CD4-positive, alpha-beta memory T cell (primary cell): ENCODE measurements at regions not wholly inside any gene's neighbourhood (a gene's known extent, or its start where the extent isn't known, plus 50 kb on each side); places are given as distances from the start of the nearest gene placed in this dataset.
"Not testable (repeated sequence)": the region's sequence is repeated elsewhere in the genome, so short reads cannot be mapped to it uniquely, and the experiment has no call there.

ENCODE experiments used
- CTCF ChIA-PET: fragments of 350-600 bp; sonication (Branson Sonifier 250); formaldehyde crosslinking; loops from one replicate; lab custom pipeline; 2021; ENCODE audit warnings: inconsistent platforms; ENCODE audit not compliant: partially characterized antibody; lab: Charles Lee
- POLR2A ChIA-PET: fragments of 350-600 bp; sonication (Branson Sonifier 250); formaldehyde crosslinking; loops from one replicate; lab custom pipeline; 2021; ENCODE audit not compliant: partially characterized antibody; lab: Charles Lee
- DNase-seq, 5 donors: peaks; one replicate each; pipeline versions ENCODE4 v3.0.0 to v3.0.0-alpha.2; 2020 to 2022; ENCODE audit warnings: mixed read lengths in 1 of 5
- H3K27ac ChIP-seq: one replicate; pipeline ENCODE4 v1.7.0; 2013; ENCODE audit warnings: low read depth, low read length
- H3K27me3 ChIP-seq: 2 replicates; pipeline ENCODE4 v1.7.0; 2013; ENCODE audit warnings: mild to moderate bottlenecking, low read length, moderate library complexity; ENCODE audit not compliant: insufficient read depth
- H3K36me3 ChIP-seq: 2 replicates; pipeline ENCODE4 v1.7.0; 2013; ENCODE audit warnings: mild to moderate bottlenecking, low read length, moderate library complexity; ENCODE audit not compliant: insufficient read depth
- H3K4me1 ChIP-seq: 2 replicates; pipeline ENCODE4 v1.7.0; 2013; ENCODE audit warnings: mild to moderate bottlenecking, low read length, moderate library complexity; ENCODE audit not compliant: insufficient read depth
- H3K4me3 ChIP-seq, 2 donors: one replicate each; pipeline ENCODE4 v1.7.0; 2013; ENCODE audit warnings: low read length in 2 of 2, mild to moderate bottlenecking in 1 of 2
- H3K9me3 ChIP-seq, 2 donors: one replicate each; pipeline ENCODE4 v1.7.0; 2013; ENCODE audit warnings: low read length in 2 of 2, control low read depth in 1 of 2; ENCODE audit not compliant: control insufficient read depth in 1 of 2
- H3K27ac Mint-ChIP-seq, 7 donors: one replicate each; pipeline ENCODE4 v1.8.0; 2020 to 2021; ENCODE audit warnings: mixed read lengths in 7 of 7, mild to moderate bottlenecking in 6 of 7, inconsistent platforms in 3 of 7, moderate library complexity in 3 of 7
- H3K27me3 Mint-ChIP-seq, 2 donors: one replicate each; pipeline ENCODE4 v1.8.0; 2020 to 2021; ENCODE audit warnings: mixed read lengths in 2 of 2
- H3K36me3 Mint-ChIP-seq, 2 donors: one replicate each; pipeline ENCODE4 v1.8.0; 2020 to 2021; ENCODE audit warnings: mixed read lengths in 2 of 2, inconsistent platforms in 1 of 2, mild to moderate bottlenecking in 1 of 2
- H3K4me1 Mint-ChIP-seq, 4 donors: one replicate each; pipeline ENCODE4 v1.8.0; 2020 to 2021; ENCODE audit warnings: mixed read lengths in 4 of 4, mild to moderate bottlenecking in 1 of 4
- H3K4me3 Mint-ChIP-seq, 8 donors: one replicate each; pipeline ENCODE4 v1.8.0; 2020 to 2021; ENCODE audit warnings: mixed read lengths in 8 of 8, mild to moderate bottlenecking in 7 of 8, moderate library complexity in 6 of 8, inconsistent platforms in 3 of 8
- H3K9me3 Mint-ChIP-seq, 8 donors: one replicate each; pipeline ENCODE4 v1.8.0; 2020 to 2021; ENCODE audit warnings: mixed read lengths in 8 of 8, mild to moderate bottlenecking in 5 of 8, inconsistent platforms in 3 of 8, moderate library complexity in 1 of 8
- intact Hi-C: fragments of 100-400 bp; cut with micrococcal nuclease; formaldehyde crosslinking; loops from one replicate; pipeline ENCODE4 v1.15.1; 2023

DNA sequence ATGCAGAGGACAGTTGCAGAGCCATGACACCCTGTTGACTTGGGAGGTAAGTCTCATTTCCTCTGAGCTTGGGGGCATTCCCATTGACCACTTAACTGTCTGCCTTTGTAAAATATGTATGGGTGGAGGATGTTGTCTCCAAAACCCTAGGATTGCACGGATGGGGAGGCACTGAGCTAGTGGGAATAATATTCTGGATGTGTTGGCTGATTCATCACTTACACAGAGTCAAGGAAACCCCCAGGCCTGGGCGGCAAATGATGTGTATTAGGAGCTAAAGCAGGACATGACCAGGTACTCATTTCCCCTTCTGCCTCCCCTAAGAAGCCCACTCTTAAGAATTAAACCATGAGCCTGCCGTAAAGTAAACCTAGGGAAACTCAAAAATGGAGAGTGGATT is 319.4 kb downstream of the VRK1 start:
- Histone ChIP-seq H3K4me3 (no peak overlapping the region), H3K9me3 (no peaks in the 10 kb centered on the region), H3K4me1 (peaks cover 34% of the 10 kb centered on the region), H3K36me3 (no peaks in the 10 kb centered on the region), H3K27me3 (no peaks in the 10 kb centered on the region), H3K27ac (no peak overlapping the region)
- H3K4me1 Mint-ChIP-seq = peaks cover 16 to 33% (median 27%) of the 10 kb centered on the region in 4 donors
- H3K27me3 Mint-ChIP-seq = no peaks in the 10 kb centered on the region
- CTCF ChIA-PET = no interaction called here
- POLR2A ChIA-PET = no interaction called here
- no peak overlapping the region for H3K27ac Mint-ChIP-seq
- no peaks in the 10 kb centered on the region for H3K36me3 Mint-ChIP-seq
- no peaks in the 10 kb centered on the region for H3K9me3 Mint-ChIP-seq
- DNase-seq = no peak
- H3K4me3 Mint-ChIP-seq = no peak overlapping the region
- intact Hi-C loops = no loop called here

DNA sequence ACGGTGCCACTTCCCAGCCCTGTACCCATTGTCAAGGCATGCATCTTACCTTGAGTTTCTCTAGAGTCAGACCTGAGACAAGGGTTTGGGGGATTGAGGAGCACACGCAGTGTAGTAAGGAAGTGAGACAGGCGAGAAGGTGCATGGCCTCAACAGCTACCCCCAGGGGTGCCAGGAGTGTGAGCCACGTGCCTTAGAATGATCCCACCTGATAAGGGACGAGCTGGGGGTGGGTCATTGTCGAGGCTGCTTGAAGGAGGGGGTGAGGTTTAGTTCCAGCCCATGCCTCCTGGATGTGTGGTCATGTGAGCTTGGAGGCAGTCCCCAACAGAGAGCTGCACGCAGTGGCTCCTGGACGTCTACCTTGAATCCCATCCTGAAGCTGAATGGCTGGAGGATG is 320.5 kb downstream of the VRK1 start:
- H3K27me3 ChIP-seq = no peaks in the 10 kb centered on the region
- intact Hi-C loops = no loop called here
- no peak overlapping the region for H3K27ac Mint-ChIP-seq
- H3K4me3 ChIP-seq = no peak overlapping the region
- DNase-seq = no peak
- peaks cover 19 to 37% (median 31%) of the 10 kb centered on the region in 4 donors for H3K4me1 Mint-ChIP-seq
- H3K36me3 ChIP-seq = no peaks in the 10 kb centered on the region
- H3K27me3 Mint-ChIP-seq = no peaks in the 10 kb centered on the region
- CTCF ChIA-PET = interaction anchor here (0.7 kb wide), 1 partner anchor 14 kb away, joined by 3 read pairs; no protein-coding TSS in a partner anchor
- no peaks in the 10 kb centered on the region for H3K9me3 ChIP-seq
- H3K27ac ChIP-seq = no peak overlapping the region
- H3K9me3 Mint-ChIP-seq = no peaks in the 10 kb centered on the region
- H3K4me3 Mint-ChIP-seq = peak overlapping the region in 1 of 8 donors; percentile 17
- H3K36me3 Mint-ChIP-seq = no peaks in the 10 kb centered on the region
- POLR2A ChIA-PET = no interaction called here
- peaks cover 34% of the 10 kb centered on the region for H3K4me1 ChIP-seq

DNA sequence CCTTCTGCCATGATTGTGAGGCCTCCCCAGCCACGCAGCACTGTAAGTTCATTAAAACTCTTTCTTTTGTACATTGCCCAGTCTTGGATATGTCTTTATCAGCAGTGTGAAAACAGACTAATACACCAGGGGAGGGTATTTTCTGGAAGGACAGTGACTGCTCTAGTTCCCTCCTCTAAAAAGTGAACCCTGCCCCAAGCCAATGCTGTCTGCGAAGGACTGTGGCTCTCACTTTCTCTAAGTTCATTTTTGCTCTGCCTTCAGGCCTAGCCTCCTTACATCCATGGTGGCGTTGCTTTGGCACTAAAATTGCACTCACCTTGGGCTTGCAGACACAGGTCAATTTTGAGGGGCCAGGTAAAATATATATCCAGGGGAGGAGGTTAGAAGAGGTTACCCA is 323.0 kb downstream of the VRK1 start:
- H3K27me3 ChIP-seq = no peaks in the 10 kb centered on the region
- H3K4me1 Mint-ChIP-seq = peaks cover 19 to 37% (median 31%) of the 10 kb centered on the region in 4 donors
- peaks cover 34% of the 10 kb centered on the region for H3K4me1 ChIP-seq
- no peak for DNase-seq
- H3K9me3 Mint-ChIP-seq = no peaks in the 10 kb centered on the region
- intact Hi-C loops = loop anchor here (10.0 kb wide), 1 partner anchor 325 kb away; the partner anchor contains the start of gene VRK1
- no peaks in the 10 kb centered on the region for H3K36me3 ChIP-seq
- POLR2A ChIA-PET = interaction anchor here (0.9 to 1.0 kb wide), 2 partner anchors 158 to 323 kb away, joined by 3 to 5 read pairs; partner anchors contain the start of gene VRK1
- peak overlapping the region in 1 of 2 donors; percentile 19 for H3K4me3 ChIP-seq
- H3K27ac ChIP-seq = peak overlapping the region; percentile 34
- no peaks in the 10 kb centered on the region for H3K36me3 Mint-ChIP-seq
- H3K27ac Mint-ChIP-seq = peak overlapping the region; percentile 81 to 95 (median 94)
- no peaks in the 10 kb centered on the region for H3K27me3 Mint-ChIP-seq
- CTCF ChIA-PET = interaction anchor here (0.9 to 1.4 kb wide), 3 partner anchors 12 to 267 kb away, joined by 3 to 5 read pairs (median 4); no protein-coding TSS in a partner anchor
- no peaks in the 10 kb centered on the region for H3K9me3 ChIP-seq
- peak overlapping the region in 6 of 8 donors; percentile 56 to 88 (median 76) for H3K4me3 Mint-ChIP-seq

DNA sequence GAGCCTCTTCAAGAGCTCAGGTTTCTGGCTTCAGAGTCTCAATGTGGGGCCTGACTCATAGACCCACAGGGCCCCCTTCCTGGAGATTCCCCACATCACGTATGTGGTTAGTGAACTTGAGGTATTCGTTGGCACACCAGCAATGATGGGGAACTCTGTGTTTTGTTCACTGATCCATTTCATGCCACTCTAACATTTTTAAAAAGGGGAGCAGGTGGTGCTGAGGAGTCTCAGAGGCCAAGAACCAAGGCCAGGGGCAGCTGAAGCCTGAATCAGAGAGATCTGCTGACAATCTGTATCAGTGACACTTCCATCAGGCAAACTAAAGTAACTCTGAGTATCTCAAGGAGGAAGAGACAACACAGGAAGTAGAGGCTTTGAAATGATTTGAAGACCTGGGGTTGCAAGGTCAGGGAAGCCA is 323.4 kb downstream of the VRK1 start:
- Mint-ChIP-seq H3K27ac (peak overlapping the region; percentile 81 to 95 (median 94)), H3K9me3 (no peaks in the 10 kb centered on the region), H3K4me3 (peak overlapping the region in 7 of 8 donors; percentile 56 to 88 (median 70)), H3K27me3 (no peaks in the 10 kb centered on the region), H3K4me1 (peaks cover 19 to 37% (median 31%) of the 10 kb centered on the region in 4 donors), H3K36me3 (no peaks in the 10 kb centered on the region)
- Histone ChIP-seq H3K9me3 (no peaks in the 10 kb centered on the region), H3K27me3 (no peaks in the 10 kb centered on the region), H3K4me3 (peak overlapping the region in 1 of 2 donors; percentile 19), H3K36me3 (no peaks in the 10 kb centered on the region), H3K4me1 (peaks cover 34% of the 10 kb centered on the region), H3K27ac (peak overlapping the region; percentile 38)
- ChIA-PET CTCF (interaction anchor here (0.9 to 1.4 kb wide), 3 partner anchors 12 to 267 kb away, joined by 3 to 5 read pairs (median 4); no protein-coding TSS in a partner anchor), POLR2A (interaction anchor here (0.9 to 1.0 kb wide), 2 partner anchors 158 to 323 kb away, joined by 3 to 5 read pairs; partner anchors contain the start of gene VRK1)
- peak; percentile 34 to 78 (median 45) for DNase-seq
- intact Hi-C loops = loop anchor here (10.0 kb wide), 1 partner anchor 326 kb away; the partner anchor contains the start of gene VRK1

- H3K4me1 ChIP-seq = no peaks in the 10 kb centered on the region
- no peaks in the 10 kb centered on the region for H3K36me3 ChIP-seq
- no peaks in the 10 kb centered on the region for H3K27me3 ChIP-seq
- DNase-seq = no peak
- POLR2A ChIA-PET = no interaction called here
- no peak overlapping the region for H3K27ac Mint-ChIP-seq
- no peaks in the 10 kb centered on the region for H3K27me3 Mint-ChIP-seq
- H3K36me3 Mint-ChIP-seq = no peaks in the 10 kb centered on the region
- no peak overlapping the region for H3K4me3 ChIP-seq
- intact Hi-C loops = loop anchor here (10.0 kb wide), 1 partner anchor 335 kb away; the partner anchor contains the start of gene VRK1
- H3K9me3 ChIP-seq = no peaks in the 10 kb centered on the region
- no peak overlapping the region for H3K4me3 Mint-ChIP-seq
- H3K27ac ChIP-seq = no peak overlapping the region
- peaks cover 0 to 5% (median 0%) of the 10 kb centered on the region in 8 donors for H3K9me3 Mint-ChIP-seq
- no peaks in the 10 kb centered on the region for H3K4me1 Mint-ChIP-seq
- CTCF ChIA-PET = interaction anchor here (1.0 kb wide), 1 partner anchor 11 kb away, joined by 3 read pairs; no protein-coding TSS in a partner anchor
These were observed 332.5 kb downstream of the VRK1 start for GRCh38 chr14:97129639-97130038.

- H3K4me3 ChIP-seq, H3K36me3 Mint-ChIP-seq, H3K9me3 ChIP-seq, DNase-seq, H3K4me1 ChIP-seq, intact Hi-C loops, H3K9me3 Mint-ChIP-seq, H3K27me3 ChIP-seq, CTCF ChIA-PET, H3K36me3 ChIP-seq, H3K27me3 Mint-ChIP-seq, H3K27ac ChIP-seq, H3K4me3 Mint-ChIP-seq, H3K4me1 Mint-ChIP-seq, POLR2A ChIA-PET: not testable (repeated sequence)
- H3K27ac Mint-ChIP-seq = peak overlapping the region in 1 of 7 donors; percentile 53
These were observed 338.7 kb downstream of the VRK1 start for GRCh38 chr14:97135847-97136246.

DNA sequence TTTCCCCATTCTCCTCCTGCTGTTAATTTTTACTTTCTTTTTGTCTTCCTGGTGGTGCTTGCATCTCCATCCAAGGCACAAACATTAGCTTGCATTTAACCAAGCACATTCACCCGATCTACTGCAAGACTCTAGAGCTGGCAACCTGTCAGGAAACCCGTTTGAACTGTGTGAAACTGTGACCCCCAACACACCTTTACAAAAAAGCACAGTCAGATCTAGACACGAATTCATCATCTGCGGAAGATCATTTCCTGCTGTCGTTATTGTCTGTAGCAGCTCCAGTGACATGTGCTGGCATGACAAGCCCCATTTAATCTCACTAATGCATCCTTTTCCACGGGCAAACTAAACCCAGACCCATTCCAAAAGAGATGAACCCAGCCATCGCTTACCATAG is 340.5 kb downstream of the VRK1 start:
- Mint-ChIP-seq H3K4me1 (peaks cover 5 to 9% (median 6%) of the 10 kb centered on the region in 4 donors), H3K4me3 (peak overlapping the region; percentile 32 to 80 (median 74)), H3K27me3 (no peaks in the 10 kb centered on the region), H3K9me3 (peaks cover 0 to 9% (median 3%) of the 10 kb centered on the region in 8 donors), H3K36me3 (peaks cover 0 to 3% of the 10 kb centered on the region in 2 donors), H3K27ac (peak overlapping the region in 4 of 7 donors; percentile 1 to 67 (median 34))
- DNase-seq = peak in 1 of 5 donors; percentile 9
- H3K36me3 ChIP-seq = no peaks in the 10 kb centered on the region
- no peak overlapping the region for H3K27ac ChIP-seq
- H3K4me3 ChIP-seq = no peak overlapping the region
- H3K4me1 ChIP-seq = no peaks in the 10 kb centered on the region
- H3K9me3 ChIP-seq = no peaks in the 10 kb centered on the region
- intact Hi-C loops = no loop called here
- H3K27me3 ChIP-seq = no peaks in the 10 kb centered on the region
- CTCF ChIA-PET = no interaction called here
- POLR2A ChIA-PET = no interaction called here
